Inferior parietal cortex (tissue), 1 donor: ENCODE measurements at regions not wholly inside any gene's neighbourhood (a gene's known extent, or its start where the extent isn't known, plus 50 kb on each side); places are given as distances from the start of the nearest gene placed in this dataset.

Source experiments
- DNase-seq: peaks from one replicate; pipeline ENCODE4 v3.0.0-alpha.2; 2016; ENCODE audit errors: extremely low spot score

DNA sequence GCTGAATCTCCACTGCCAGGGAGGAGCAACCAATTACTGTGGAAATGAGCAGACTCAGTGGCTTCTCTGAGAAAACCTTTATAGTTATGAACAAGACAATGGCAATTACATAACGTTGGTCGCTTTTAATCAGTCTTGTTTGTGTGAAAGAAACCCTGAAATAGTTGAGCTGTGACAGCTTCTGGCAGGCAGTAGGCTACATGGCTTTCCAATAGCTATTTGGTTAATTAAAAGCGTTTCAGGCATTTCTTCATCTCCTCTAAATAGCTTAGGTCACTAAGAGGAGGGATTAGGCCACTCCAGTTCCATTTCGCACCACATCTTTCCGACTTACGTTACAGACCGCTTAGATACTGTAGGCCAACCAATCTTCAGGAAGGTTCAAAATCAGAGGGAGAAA, 794.4 kb upstream of the ID2 start:
- DNase-seq: no peak

DNA sequence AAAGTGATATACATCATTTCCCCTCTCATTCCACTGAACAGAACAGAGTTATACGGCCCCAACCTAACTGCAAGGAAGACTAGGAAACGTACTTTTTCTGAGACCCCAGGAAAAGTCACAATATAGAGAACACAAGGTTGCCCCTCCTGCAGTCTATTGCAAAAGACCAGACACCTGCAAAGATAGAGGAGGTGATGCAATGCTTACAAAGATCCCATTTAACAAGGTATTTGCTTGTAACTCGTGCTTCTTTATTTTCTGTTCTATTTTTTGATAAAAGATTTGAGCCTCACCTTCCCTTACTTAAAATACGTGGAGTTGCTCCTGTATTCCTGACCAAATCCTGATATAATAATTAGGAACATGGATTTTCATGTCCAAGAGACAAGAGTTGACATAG, 793.0 kb upstream of the ID2 start:
- no peak for DNase-seq

DNA sequence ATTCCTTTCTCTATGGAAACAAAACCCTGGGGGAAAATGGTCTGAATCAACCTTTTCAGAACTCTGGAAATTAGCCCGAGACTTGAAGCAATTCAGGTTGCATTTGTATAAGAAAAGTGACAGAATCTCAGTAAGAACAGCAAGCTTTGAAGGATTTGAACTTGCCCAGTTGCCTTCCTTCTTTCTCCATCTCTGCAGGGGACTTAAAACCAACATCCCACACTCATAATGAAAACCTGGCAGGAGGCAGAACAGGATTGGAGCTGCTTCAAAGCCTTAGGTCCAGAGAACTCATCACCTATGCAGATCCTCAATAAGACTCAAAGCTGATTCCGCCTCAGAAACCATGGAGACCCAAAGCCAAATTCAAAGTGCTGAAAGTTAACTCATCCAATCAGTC, 790.5 kb upstream of the ID2 start:
- no peak for DNase-seq

DNA sequence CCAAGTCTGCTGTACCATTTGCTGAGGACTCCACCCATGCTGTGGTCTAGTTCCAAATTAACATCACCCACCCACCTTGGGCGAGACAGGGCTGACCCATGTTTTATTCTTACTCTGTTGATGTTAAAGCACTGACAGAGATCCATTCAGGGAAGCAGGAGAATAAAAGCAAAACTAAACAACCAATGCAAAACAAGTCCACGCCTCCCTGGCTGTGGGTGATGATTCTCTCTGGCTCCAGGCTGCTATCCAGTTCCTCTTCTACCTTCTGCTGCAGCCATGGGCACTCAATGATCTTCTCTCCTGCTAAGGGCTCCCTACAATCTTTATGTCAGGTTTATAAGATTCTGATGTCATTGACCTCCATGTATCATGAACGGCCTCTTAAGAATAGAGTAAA, 786.6 kb upstream of the ID2 start:
- no peak for DNase-seq

DNA sequence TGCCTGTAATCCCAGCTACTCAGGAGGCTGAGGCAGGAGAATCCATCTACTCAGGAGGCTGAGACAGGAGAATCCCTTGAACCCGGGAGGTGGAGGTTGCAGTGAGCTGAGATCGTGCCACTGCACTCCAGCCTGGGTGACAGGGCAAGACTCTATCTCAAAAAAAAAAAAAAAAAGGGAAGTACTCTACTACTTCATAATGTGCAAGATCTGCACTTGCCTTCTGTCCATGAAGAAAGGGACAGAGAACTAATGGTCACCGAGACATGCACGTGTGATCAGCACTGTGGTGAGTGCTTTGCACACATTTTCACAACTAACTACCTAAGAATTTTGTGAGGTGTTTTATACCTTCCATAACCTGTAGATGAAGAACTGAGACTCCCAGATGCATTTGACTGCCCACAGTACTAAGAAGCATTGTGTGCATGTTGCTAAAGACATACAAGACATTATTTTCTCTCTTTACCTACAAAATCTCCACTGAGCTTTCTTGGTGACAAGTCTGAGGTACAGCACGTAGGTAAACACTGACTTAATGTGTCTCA, 784.8 kb upstream of the ID2 start:
- no peak for DNase-seq

DNA sequence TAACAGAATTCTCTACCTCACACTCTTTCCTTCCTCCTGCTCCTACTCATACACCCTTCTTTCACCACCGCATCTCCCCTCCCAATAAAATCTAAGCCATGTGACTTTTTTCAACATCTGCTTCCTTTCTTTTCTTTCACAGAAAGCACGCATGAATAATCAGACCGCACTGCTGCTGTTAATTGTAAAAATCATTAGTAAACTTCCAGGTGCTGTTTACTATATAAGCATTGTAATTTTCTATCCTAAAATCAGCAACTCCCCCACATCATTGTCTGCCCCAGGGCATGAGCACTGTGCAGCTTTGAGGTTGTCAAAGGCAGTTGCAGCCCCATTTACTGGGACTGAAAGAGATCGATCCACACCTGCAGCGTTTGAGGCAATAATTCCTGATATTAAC, 782.6 kb upstream of the ID2 start:
- no peak for DNase-seq

DNA sequence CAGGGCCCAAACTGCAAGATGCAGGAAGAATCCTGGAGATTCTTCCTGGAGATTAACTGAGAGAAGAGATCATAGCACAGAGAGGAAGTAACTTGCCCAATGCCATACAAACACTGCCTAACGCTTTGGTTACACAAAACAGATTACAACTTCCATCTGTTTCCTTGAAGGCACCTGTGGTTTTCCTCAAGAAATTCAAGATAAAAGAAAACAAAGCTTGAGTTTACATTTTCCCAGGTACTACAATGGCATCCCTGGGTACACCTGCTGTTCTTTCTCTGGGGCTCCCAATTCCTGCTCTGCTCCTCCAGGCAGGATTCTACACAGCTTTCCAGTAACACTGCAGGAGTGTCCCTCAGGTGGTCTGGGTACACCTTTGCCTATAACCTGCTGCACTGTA, 781.9 kb upstream of the ID2 start:
- no peak for DNase-seq

DNA sequence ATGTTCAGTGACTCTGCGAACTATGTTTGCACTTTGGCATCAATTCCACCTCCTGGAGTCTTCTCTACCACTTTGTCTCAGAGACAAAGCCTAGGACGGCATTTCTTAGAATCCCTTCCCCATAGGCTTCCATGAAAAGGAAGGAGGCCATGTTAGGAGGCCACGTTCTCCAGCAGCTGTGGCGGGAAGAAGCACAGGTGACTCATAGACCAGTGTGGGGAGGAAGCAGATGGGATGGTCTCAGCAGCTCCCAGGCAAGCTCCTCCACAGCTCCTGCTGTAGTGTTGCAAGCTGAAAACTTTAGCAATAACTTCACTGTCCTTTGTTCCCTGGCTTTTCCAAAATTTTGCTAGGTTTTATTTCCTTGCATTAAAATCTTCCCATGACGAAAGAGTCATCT, 781.3 kb upstream of the ID2 start:
- no peak for DNase-seq

DNA sequence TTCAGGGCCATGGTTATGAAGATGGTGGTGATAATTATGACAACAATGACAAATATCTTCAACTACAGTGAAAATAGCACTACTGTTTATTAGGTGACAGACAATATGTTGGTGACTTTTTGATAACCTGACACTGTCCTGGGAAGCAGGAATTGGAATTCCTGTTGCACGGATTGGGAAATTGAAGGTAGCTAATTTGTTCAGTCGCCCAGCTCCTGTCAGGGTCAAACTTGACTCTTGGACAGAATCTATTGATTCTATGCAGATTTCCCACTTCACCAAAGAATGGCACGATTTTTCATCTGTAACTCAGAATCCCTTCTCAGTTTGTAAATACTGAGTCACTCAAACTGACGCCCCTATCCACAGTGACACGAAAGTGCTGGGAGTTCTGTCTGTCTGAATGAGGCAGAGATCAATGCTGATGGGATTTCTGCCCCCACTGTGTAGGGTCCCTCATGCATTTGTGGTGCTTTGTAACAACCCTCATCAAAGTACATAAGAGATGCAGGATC, 779.5 kb upstream of the ID2 start:
- no peak for DNase-seq

DNA sequence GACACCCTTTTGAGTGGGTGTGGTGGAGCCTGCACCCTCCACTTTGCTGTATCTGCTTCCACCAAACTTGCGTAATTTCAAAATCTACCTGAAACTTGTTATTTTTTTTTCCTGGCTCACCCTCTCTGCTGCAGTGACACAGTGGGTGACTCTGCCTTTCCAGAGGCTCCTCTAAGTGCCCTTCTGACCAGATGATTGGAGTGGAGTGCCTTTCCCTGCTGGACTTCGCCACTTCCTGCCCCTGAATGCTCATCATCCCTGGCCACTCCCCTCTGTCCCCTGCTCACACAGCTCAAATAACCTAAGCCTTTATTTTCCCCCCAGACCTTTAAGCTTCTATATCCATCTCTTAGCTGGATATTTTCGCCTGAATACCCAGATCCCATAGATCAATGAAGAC, 777.5 kb upstream of the ID2 start:
- no peak for DNase-seq

DNA sequence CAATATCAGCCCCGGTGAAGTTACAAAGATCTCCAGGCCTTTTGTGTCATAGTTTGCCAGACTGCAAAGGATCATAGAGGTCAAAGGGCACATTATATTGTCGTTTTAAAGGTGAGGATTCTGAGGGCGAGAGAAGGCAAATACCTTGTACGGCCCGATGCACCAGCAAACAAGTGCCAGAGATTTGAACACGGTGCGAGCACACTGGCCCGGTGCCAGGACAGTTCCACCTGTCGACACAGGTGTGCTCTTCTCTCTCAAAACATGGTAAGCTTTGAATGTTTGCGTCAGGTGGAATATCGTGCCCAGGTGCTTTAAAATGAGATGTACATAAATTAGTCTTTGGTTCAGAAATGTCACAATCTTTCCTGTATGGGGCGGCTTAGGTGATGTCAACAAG, 776.1 kb upstream of the ID2 start:
- no peak for DNase-seq

DNA sequence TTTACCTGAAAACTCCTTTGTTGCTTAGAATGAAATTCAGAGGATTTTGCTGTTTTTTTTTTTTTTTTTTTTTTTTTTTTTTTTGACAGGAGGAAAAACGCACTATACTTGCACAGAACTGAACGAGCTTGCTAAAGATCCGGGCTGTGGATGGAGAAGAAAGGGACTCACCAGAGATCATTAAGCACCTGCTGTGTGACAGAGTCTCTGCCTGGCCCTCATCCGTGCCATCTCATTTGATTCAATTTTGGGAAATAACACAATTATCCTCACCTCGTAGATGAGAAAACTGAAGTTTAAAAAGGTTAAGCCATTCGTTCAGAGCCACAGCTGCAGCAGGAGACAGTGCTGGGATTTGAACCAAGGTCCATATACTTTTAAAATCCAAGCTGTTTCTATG, 775.4 kb upstream of the ID2 start:
- no peak for DNase-seq

DNA sequence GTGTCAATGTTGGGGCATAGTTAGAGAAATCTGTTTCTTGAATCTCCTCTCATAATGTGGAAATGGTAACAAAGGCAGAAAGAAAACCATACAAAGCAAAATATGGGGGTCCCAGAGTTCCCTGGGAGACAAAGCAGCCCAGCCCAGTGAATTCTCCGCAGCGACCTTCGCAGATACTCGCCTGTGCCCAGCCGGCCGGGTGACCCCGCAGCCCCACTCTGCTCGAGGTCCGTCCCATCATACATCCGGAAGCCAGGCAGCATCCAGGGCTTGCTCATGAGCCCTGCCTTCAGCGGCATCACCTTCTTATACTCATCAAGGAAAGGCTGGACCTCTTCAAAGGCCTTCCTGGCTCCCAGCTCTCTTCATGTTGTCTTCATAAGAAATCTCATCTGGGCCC, 774.8 kb upstream of the ID2 start:
- no peak for DNase-seq

DNA sequence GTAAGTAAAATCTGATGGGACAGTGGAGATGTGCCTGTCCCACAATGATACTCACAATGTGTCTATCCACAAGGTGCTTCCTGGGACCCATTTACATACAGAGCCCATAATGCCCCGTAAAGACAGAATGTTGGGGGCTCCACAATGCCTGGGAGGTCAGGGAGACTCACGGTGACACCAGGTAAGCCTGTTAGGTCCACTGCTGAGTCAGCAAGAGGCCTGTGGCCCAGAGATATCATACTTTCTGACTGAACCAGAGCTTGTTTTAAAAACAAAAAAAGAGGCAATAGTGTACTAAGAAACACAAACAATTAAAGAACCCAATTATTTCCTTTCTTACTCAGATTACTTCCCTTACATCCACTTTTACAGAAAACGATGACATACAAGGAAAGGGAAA, 771.1 kb upstream of the ID2 start:
- no peak for DNase-seq

DNA sequence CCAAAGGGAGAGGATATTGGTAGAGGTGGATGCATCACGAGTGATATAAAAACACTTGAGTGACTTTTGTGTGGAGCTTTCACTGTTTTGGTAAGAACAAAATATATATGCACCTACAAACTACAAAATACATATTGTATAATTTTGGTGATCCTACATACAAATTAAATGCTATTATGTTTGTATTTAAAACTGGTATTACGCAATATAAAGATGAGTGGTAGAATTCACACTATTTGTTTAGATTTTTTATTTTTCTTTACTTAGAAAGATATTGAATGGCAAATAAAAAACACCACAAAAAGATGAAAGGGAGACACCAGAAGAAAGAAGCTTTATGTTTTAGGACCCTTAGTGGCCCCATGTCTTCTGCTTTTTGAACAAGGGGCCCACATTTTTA, 770.7 kb upstream of the ID2 start:
- no peak for DNase-seq

DNA sequence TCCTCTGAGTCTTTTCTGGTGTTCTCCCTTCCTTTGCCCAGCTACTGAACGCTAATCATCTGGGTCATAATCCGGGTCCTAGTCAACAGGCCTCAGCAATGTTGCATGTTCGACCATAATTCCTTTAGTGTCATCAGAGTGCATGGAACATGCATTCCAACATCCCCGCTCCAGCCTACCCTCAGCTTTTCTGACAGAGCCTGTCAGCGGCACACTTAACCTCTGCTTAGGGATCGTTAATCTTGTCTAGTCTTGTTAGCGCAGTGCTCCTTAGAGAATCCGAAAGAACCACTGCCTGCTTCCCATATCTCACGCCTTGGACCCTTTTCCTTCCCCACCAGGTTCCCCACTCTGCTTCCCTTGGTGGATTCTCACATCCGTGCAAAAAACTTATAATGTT, 767.9 kb upstream of the ID2 start:
- DNase-seq: no peak

DNA sequence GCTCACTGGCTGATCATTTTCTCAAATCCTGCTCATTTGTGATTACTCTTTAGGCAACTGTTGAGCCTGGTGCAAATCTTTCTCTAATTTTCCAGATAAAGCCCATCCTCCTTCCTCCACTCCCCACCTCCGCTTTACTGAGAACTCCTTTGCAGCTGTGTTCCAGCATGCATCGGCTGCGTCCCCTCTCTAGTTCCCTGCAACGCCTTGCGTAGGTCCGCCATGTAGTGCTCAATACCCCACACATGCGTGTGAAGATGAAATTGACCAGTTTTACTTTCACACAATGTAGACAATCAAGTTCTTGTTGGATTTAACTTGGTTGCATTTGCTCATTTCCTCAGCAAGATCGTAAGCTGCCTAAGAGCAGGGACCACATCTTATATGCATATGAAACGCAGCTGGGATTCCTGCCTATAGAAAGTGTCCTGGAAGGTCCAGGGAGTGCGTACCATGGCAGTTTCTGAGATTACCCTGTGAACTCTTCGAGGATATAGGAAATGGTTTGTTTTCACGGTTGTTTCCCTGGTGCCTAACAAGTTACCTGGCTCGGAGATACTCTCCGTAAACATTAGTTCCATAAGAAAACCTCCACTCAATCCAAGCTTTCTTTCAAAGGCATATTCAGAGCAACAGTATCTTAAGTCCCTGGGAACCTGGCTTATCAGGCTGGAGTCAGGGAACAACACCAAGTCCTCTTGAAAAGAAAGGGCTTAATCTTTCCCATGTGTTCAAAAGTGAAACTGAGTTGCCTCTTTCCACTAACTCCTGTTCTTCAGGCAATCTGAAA, 766.4 kb upstream of the ID2 start:
- no peak for DNase-seq

DNA sequence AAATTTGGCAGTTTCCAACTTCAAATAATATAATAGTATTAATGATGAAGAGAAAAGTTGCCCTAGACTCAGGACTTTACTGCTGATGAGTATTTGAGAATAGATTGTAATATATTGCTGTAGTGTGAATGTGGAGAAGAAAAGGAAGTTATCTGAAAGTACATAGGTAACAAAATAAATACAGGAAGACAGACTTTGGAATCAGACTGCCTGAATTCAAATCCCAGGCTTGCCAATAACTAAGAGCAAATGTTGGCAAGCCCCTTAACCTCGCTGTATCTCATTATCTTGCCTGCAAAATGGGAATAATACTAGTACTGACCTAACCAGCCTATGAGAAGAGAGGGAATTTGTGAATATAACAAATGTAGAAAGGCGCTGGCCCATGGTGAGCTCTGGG, 765.2 kb upstream of the ID2 start:
- DNase-seq: no peak

DNA sequence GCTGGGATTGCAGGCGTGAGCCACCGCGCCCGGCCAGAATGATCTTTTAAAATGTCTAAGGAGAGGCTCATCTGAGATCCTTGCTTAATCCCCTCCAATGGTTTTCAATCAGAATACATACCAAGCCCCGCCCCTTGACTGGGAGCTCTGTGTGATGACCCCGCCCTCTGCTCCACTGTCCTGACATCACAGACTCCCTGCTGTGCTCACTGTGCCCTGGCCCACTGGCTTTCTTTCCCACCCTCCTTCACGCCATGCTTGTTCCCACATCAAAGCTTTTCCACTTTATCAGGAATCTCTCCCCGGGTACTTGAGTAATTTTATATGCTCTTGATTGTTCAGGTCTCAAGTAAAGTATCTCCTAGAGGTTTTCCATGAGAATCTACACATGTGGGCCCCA, 762.3 kb upstream of the ID2 start:
- DNase-seq: no peak

DNA sequence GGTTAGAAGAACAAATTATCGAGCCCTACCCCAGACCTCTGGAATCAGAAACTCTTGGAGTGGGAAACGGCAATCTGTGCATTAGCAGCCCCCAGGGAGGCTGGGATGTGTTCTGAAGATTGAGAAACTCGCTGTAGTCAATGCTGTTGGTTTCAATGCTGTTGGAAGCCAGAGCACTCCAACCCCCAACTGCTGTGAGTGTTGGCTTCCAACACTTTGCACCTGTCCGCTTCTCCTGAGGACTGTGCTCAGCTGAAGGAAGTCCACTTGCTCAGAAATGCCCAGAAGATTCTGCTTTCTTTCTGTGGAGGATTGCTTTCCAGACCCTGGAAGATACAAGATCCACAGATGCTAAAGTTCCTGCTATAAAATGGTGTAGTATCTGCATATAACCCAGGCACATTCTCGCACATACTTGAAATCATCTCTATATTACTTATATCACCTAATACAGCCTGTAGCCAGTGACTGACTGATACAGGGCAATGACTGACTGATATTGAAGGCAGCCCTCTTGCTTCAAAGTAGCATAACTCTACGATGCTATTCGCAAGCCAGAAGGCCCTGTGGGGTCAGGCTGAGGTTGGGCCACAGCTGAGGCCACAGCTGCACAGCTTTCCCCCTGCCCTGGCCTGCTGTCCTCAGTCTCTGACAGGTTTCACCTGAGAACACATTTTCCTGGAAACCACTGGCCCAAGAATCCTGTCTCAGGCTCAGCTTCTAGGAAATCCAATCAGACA, 757.7 kb upstream of the ID2 start:
- no peak for DNase-seq

DNA sequence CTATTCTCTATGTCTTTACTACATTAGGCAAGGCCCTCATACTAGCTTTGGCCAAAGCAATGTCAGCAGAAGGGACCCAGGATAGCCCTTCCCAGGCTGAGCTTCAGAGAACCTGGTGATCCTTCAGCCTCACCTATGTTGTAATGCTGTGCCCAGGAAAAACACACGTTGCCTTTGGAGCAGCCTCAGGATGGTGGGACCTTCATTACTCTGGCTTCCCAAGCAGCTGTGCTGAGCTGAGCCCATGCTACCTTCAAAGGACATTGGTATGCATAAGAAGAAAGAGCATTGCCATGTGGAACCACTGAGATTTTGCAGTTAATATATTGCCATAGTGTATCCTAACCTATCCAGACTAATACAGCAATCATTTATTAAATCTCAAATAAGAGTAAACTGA, 756.4 kb upstream of the ID2 start:
- no peak for DNase-seq

DNA sequence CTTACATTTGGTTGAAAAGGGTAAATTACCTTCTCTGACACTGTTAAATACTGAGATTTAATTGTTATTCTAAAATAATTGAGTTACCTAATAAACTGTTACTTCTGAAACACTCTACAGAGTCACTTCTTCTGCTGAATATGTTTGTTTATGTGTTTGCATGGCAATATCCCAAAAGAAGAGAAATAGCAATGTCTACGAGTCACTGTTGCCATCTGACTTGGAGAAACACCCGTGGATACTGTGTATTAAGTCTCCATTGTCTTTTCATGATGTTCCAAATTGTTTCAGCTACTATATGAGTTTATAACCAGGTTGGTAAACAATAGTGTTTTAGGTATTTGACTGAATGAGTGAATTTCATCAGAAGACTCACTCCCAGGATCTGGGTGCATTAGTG, 754.2 kb upstream of the ID2 start:
- DNase-seq: no peak

DNA sequence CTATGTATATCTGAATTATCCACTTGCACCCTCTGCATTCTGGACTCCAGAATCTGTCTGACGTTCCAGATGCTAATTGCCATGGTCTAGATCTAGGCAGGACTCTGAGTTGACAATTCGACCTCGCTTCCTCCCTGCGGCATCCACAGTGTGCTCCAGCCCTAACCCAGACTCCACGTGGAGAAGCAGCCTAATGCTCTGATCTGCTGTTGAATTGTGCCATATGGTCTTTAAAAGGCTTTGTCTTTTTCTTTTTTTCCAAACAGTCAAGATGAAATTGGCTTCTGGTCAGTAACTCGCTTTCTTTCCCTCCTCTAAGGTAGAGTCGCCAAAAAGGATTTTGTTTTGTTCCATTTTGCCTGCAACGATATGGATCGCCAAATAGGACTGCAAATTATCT, 752.6 kb upstream of the ID2 start:
- no peak for DNase-seq
